ENCODE measurements at regions not wholly inside any gene's neighbourhood (a gene's known extent, or its start where the extent isn't known, plus 50 kb on each side); places are given as distances from the start of the nearest gene placed in this dataset.

- peak overlapping the region; percentile 77 for H2AFZ ChIP-seq (ENCODE audit: low read length)
Measured at GRCh38 chr5:40406741-40407211, 272.9 kb upstream of the PTGER4 start.

DNA sequence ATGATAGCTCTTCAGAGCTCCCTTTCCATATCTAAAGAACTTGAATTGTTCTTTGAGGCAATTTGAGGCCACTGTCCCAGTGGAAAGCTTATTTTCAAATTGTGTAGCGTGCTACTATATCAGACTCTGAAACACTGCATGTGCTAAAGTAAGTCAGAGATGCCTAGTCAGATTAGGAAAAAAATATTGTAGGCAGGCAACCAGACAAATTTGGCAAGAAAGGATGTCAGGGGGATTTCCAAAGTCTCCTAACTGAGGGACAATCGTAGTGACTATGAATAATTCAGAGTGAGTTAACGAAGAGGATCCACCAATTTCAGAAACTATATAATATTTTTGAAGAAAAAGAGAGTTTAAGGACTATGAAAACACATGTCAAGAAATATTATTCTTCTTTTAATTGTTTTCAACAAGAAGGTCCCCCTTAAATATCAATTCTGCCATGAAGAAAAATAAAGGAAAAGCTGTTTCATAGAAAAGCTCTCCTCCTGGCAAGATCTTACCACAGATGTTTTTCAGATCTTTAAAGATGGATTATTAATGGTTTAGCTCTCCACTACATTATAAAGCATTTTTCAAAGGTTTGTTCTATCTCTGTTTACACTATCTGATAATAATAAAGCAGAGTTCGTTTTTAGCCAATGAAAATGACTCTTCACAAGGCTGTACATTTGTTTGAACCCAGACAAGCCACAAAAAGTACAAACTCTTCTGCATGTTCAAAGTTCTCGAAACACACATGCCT is 273.5 kb upstream of the PTGER4 start:
- Histone ChIP-seq H3K4me1 (ENCODE audit: insufficient read depth, low read length, severe bottlenecking) (peaks cover 66% of the 10 kb centered on the region), H3K79me2 (ENCODE audit: insufficient read depth, low read length) (no peaks in the 10 kb centered on the region), H3K27ac (ENCODE audit: low read depth, low read length, poor library complexity, severe bottlenecking) (peak overlapping the region; percentile 80), H3K36me3 (ENCODE audit: insufficient read depth, low read length) (no peaks in the 10 kb centered on the region), H3K4me3 (ENCODE audit: low read depth, low read length, poor library complexity, severe bottlenecking) (no peak overlapping the region), H3F3A (ENCODE audit: insufficient read depth, low read length) (no peaks in the 10 kb centered on the region), H3K4me2 (ENCODE audit: low read length) (peak overlapping the region; percentile 34; the same call in 1 of the 2 replicates), H3K27me3 (ENCODE audit: insufficient read depth, low read length) (no peaks in the 10 kb centered on the region), H3K9me3 (ENCODE audit: low read length) (no peaks in the 10 kb centered on the region), H3K9ac (ENCODE audit: low read length) (peak overlapping the region; percentile 28; the same call in 1 of the 2 replicates), H2AFZ (ENCODE audit: low read length) (peak overlapping the region; percentile 77), H3K9me2 (ENCODE audit: low read depth, low read length) (no peaks in the 10 kb centered on the region), H4K20me1 (ENCODE audit: insufficient read depth, low read length) (no peaks in the 10 kb centered on the region)
- TF ChIP-seq CTCF (IDR thresholded peaks at IDR 0.05; ENCODE audit: low read length) = no peak
- TF ChIP-seq EZH2 (IDR thresholded peaks at IDR 0.05; ENCODE audit: borderline replicate concordance, low read length) = no peak

More at GRCh38 chr5:40406741-40407211, 272.9 kb upstream of the PTGER4 start:
- no peaks in the 10 kb centered on the region for H3K36me3 ChIP-seq (ENCODE audit: insufficient read depth, low read length)
- H3K9me3 ChIP-seq (ENCODE audit: low read length) = no peaks in the 10 kb centered on the region
- no peaks in the 10 kb centered on the region for H3F3A ChIP-seq (ENCODE audit: insufficient read depth, low read length)
- H3K9me2 ChIP-seq (ENCODE audit: low read depth, low read length) = no peaks in the 10 kb centered on the region
- H3K4me1 ChIP-seq (ENCODE audit: insufficient read depth, low read length, severe bottlenecking) = peaks cover 59% of the 10 kb centered on the region
- no peaks in the 10 kb centered on the region for H3K79me2 ChIP-seq (ENCODE audit: insufficient read depth, low read length)
- no peak for TF ChIP-seq EZH2 (IDR thresholded peaks at IDR 0.05; ENCODE audit: borderline replicate concordance, low read length)
- TF ChIP-seq CTCF (IDR thresholded peaks at IDR 0.05; ENCODE audit: low read length) = no peak
- H3K4me3 ChIP-seq (ENCODE audit: low read depth, low read length, poor library complexity, severe bottlenecking) = no peak overlapping the region
- H3K27ac ChIP-seq (ENCODE audit: low read depth, low read length, poor library complexity, severe bottlenecking) = peak overlapping the region; percentile 80
- no peaks in the 10 kb centered on the region for H3K27me3 ChIP-seq (ENCODE audit: insufficient read depth, low read length)
- peak overlapping the region; percentile 34 for H3K4me2 ChIP-seq (ENCODE audit: low read length)
- no peaks in the 10 kb centered on the region for H4K20me1 ChIP-seq (ENCODE audit: insufficient read depth, low read length)
- peak overlapping the region; percentile 28; the same call in 1 of the 2 replicates for H3K9ac ChIP-seq (ENCODE audit: low read length)

- Histone ChIP-seq H4K20me1 (ENCODE audit: insufficient read depth, low read length) (no peaks in the 10 kb centered on the region), H3K79me2 (ENCODE audit: insufficient read depth, low read length) (no peaks in the 10 kb centered on the region), H3K36me3 (ENCODE audit: insufficient read depth, low read length) (no peaks in the 10 kb centered on the region), H3K9me3 (ENCODE audit: low read length) (no peaks in the 10 kb centered on the region), H2AFZ (ENCODE audit: low read length) (no peak overlapping the region; the same call in 1 of the 2 replicates), H3F3A (ENCODE audit: insufficient read depth, low read length) (no peaks in the 10 kb centered on the region), H3K27ac (ENCODE audit: low read depth, low read length, poor library complexity, severe bottlenecking) (no peak overlapping the region), H3K4me2 (ENCODE audit: low read length) (no peak overlapping the region), H3K27me3 (ENCODE audit: insufficient read depth, low read length) (no peaks in the 10 kb centered on the region), H3K9me2 (ENCODE audit: low read depth, low read length) (no peaks in the 10 kb centered on the region), H3K4me1 (ENCODE audit: insufficient read depth, low read length, severe bottlenecking) (peaks cover 63% of the 10 kb centered on the region), H3K9ac (ENCODE audit: low read length) (no peak overlapping the region), H3K4me3 (ENCODE audit: low read depth, low read length, poor library complexity, severe bottlenecking) (no peak overlapping the region)
- TF ChIP-seq EZH2 (IDR thresholded peaks at IDR 0.05; ENCODE audit: borderline replicate concordance, low read length) (no peak), CTCF (IDR thresholded peaks at IDR 0.05; ENCODE audit: low read length) (no peak)
Measured at GRCh38 chr5:40405230-40405629, 274.5 kb upstream of the PTGER4 start.
